GM12891 (cell line): ENCODE measurements at regions not wholly inside any gene's neighbourhood (a gene's known extent, or its start where the extent isn't known, plus 50 kb on each side); places are given as distances from the start of the nearest gene placed in this dataset.

Experiments
- DNase-seq: peaks from one replicate; pipeline ENCODE4 v3.0.0; 2011; ENCODE audit warnings: low spot score; ENCODE audit not compliant: insufficient read length
- FAIRE-seq: peaks from 2 replicates; lab custom pipeline; 2011; peaks lifted over from hg19 to GRCh38; lab: Jason Lieb, UNC
- PAX5 ChIP-seq: IDR thresholded peaks from 2 replicates; pipeline ENCODE4 v1.6.1; 2011; ENCODE audit warnings: low read length, moderate library complexity, mild to moderate bottlenecking; ENCODE audit not compliant: insufficient read depth, severe bottlenecking
- POLR2A ChIP-seq: IDR thresholded peaks from 2 replicates; pipeline ENCODE4 v1.6.1; 2011; ENCODE audit warnings: low read depth, low read length, control low read depth
- POLR2AphosphoS5 ChIP-seq: IDR thresholded peaks from 2 replicates; pipeline ENCODE4 v1.6.1; 2011; ENCODE audit warnings: low read depth, low read length, control low read depth
- POU2F2 ChIP-seq: IDR thresholded peaks from 2 replicates; pipeline ENCODE4 v1.6.1; 2011; ENCODE audit warnings: low read depth, mild to moderate bottlenecking, control low read depth, low read length, moderate library complexity
- SPI1 ChIP-seq: IDR thresholded peaks from 2 replicates; pipeline ENCODE4 v1.6.1; 2011; ENCODE audit warnings: low read depth, low read length, control low read depth
- TAF1 ChIP-seq: IDR thresholded peaks from 2 replicates; pipeline ENCODE4 v1.6.1; 2011; ENCODE audit warnings: low read depth, low read length, control low read depth

DNA sequence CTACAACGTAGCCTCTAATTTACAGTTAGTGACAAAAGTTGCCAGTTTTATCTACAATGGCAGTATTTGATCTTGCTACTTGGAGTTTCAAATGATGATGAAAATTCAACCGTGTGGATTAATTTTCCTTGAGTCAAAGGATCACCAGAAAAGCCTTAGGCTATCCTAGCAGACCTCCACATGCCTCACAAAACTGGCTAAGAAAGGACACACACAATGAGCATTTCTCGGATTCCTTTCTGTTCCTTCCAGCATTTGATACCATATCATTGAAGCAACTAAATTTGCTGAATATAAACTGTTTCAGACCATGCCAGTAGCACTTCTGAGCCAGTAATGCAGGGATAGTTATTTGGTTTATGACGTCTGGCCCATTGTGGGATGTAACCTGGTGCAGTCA is 587.4 kb upstream of the MDFIC2 start:
- DNase-seq = no peak
- no peak for FAIRE-seq
- TF ChIP-seq POLR2AphosphoS5 (no peak), TAF1 (no peak), PAX5 (no peak), SPI1 (no peak), POU2F2 (no peak), POLR2A (no peak)

- TF ChIP-seq PAX5 (no peak), POLR2AphosphoS5 (no peak), POLR2A (no peak), TAF1 (no peak), SPI1 (no peak), POU2F2 (no peak)
- FAIRE-seq = no peak
- no peak for DNase-seq
Observed at GRCh38 chr3:70890020-70890394, 577.6 kb upstream of the MDFIC2 start.

GRCh38 chr3:70889162-70890019 is 577.0 kb upstream of the MDFIC2 start:
- TF ChIP-seq POU2F2 (no peak), TAF1 (no peak), POLR2AphosphoS5 (no peak), PAX5 (no peak), SPI1 (no peak), POLR2A (no peak)
- FAIRE-seq (no peak), DNase-seq (no peak)

DNA sequence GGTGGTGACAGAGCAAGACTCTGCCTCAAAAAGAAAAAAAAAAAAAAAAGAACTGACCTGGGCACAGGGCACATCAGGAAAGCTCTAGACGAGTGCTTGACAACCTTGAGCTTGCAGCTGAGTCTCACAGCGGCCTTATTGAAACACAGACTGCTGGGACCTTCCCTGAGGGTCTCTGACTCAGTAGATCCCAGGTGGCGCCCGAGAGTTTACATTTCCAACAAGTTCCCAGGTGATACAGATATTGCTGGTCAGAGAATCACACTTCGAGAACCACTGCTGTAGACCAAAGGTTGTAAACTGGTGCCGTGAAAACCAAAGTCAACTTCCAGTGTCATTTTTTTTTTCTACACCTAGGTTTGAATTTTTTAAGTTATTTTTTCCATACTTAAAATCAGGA is 573.2 kb upstream of the MDFIC2 start:
- FAIRE-seq = no peak
- DNase-seq = no peak
- TF ChIP-seq SPI1 = no peak
- TF ChIP-seq PAX5 = no peak
- no peak for TF ChIP-seq POLR2A
- TF ChIP-seq TAF1 = no peak
- no peak for TF ChIP-seq POLR2AphosphoS5
- TF ChIP-seq POU2F2 = no peak

- no peak for FAIRE-seq
- TF ChIP-seq TAF1 (no peak), POLR2AphosphoS5 (no peak), POLR2A (no peak), POU2F2 (no peak), PAX5 (no peak), SPI1 (no peak)
- no peak for DNase-seq
Observed at GRCh38 chr3:70882104-70882503, 569.7 kb upstream of the MDFIC2 start.

DNA sequence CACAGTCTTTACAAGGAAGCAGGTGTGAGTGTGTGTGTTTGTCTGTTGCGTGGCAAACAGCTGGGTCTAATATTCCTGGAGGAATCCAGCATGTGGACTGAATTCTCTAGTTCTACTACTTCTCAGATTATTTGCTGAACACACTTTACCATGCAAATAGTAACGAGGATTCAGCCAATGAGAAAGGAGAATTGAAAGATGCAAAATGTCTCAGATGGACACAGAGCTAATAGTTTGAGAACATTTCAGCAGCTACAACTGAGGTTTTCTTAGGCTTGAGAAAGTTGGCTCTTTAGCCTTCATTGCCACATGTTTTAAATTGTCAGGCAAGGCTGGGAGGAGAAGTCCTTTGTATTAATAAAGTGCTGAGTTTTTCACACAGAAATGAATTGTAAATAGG is 568.0 kb upstream of the MDFIC2 start:
- no peak for DNase-seq
- no peak for FAIRE-seq
- TF ChIP-seq POLR2A (no peak), SPI1 (no peak), TAF1 (no peak), POU2F2 (no peak), POLR2AphosphoS5 (no peak), PAX5 (no peak)

DNA sequence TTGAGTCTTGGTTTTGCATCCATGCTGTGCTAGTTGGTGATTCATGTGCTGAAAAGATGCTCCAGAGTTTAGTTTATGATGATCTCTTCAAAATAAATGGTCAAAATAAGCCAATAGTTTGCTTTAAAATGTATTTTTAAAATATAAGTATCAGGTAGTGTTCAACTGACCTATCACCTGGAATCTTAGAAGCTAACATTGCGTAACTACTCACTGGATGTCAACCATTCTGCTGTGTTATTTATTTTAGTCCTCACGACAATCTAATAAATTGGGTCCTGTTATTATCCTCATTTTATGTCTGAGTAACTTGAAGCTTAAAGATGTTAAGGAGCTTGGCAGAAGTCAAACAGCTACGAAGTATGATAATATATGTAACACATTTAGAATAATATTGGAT is 563.7 kb upstream of the MDFIC2 start:
- no peak for FAIRE-seq
- no peak for DNase-seq
- no peak for TF ChIP-seq POU2F2
- TF ChIP-seq SPI1 = no peak
- no peak for TF ChIP-seq PAX5
- TF ChIP-seq POLR2A = no peak
- TF ChIP-seq TAF1 = no peak
- no peak for TF ChIP-seq POLR2AphosphoS5

DNA sequence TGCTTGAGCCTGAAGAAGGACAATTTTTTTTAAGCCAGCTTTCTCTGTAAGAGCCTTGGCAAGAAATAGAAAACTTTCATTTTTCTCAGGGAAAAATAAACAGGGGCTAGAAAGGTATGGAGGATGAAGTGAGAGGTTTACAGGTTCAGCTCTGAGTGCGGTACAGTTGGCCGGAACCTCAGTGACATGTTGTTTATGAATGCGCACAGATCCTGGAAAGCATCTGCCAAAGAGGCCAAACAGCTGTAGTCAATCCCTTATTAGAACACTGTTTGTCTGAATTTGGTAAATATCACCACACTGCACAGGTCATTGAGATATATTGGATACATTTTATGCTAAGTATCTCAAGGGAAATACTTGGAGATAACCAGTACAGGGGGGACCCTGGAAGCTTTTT is 561.8 kb upstream of the MDFIC2 start:
- FAIRE-seq (no peak), DNase-seq (no peak)
- TF ChIP-seq POLR2AphosphoS5 (no peak), PAX5 (no peak), SPI1 (no peak), POU2F2 (no peak), POLR2A (no peak), TAF1 (no peak)

- DNase-seq = no peak
Observed at GRCh38 chr3:70873686-70874085, 561.2 kb upstream of the MDFIC2 start.

GRCh38 chr3:70871909-70872656 is 559.6 kb upstream of the MDFIC2 start:
- TF ChIP-seq POLR2AphosphoS5 (no peak), POU2F2 (no peak), SPI1 (no peak), TAF1 (no peak), POLR2A (no peak), PAX5 (no peak)
- no peak for DNase-seq
- FAIRE-seq = no peak

More at GRCh38 chr3:70873686-70874085, 561.2 kb upstream of the MDFIC2 start:
- no peak for TF ChIP-seq POLR2A
- no peak for TF ChIP-seq TAF1
- no peak for TF ChIP-seq POLR2AphosphoS5
- FAIRE-seq = no peak
